HG02678 (cell line): ENCODE measurements at regions not wholly inside any gene's neighbourhood (a gene's known extent, or its start where the extent isn't known, plus 50 kb on each side); places are given as distances from the start of the nearest gene placed in this dataset.
"Not testable (repeated sequence)": the region's sequence is repeated elsewhere in the genome, so short reads cannot be mapped to it uniquely, and the experiment has no call there.

ENCODE experiments used
- ATAC-seq: cut with Tn5 transposase; IDR thresholded peaks from one replicate; pipeline ENCODE4 v1.9.1; 2021; ENCODE audit warnings: mild to moderate bottlenecking, moderate library complexity; ENCODE audit not compliant: unreplicated experiment

DNA sequence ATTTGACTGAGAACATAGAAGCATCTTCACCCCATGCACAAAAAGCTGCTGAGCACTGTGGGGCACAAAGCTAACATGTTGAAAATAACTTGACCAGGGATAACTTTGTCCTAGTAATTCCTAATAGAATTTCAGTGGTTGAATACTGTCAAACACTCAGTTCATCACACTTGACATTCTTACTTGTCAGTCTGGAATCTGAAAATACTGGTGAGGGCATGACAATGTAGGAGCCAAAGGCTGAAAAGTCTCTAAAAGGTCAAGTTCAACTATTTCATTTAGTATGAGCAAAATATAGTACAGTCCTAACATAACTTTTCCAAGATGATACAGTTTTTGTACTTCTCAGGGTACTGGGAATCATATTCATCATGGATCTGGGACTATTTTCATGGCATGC is 504.4 kb upstream of the LMO3 start:
- no peak for ATAC-seq

DNA sequence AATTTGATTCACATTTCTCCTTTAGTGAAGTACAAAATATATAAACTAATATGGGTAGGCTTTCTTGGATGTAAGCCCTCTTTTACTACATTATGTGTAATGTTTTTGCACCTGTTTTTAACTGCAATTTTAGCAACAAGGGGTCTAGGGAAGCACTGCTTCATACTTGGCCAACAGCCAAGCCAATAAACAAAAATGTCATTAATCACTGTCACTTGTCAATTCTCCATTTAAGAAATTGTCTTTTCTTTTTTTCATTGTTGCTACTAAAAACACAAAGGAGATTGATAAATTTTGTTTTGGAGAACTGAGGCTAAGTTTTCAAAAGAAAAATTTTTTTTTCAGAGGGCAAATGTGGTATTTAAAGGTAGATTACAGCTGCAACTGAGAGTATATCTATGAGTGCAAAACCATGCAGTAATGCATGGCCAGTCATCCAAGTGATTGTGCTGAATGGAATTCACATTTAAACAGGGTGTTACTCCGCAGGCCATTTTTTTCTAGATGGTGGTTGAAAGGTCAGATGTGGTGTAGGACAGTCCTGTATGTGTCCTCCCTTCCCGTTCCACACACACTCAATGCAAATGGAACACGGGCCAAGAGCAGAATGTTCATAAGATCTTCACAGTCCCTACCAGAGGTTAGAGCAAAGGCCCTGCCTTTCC is 503.0 kb upstream of the LMO3 start:
- no peak for ATAC-seq

DNA sequence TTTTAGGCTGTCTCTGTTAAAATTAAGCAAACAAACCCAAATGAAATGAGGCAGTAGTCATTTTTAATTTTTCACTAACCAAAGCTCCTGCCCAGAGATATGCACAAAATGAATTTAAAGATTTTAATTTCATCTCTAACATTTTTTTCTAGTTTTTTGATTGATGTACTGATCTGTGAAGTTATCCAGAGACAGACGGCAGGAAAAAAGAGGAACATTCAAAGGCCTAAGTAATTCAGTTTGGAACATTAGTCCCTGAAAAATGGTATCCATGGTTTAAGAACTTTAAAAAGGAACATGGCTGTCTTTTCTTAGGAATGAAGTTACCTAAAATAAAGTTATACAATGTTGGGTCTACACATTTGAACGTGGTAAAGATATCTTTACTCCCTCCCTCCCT is 498.8 kb upstream of the LMO3 start:
- no peak for ATAC-seq

DNA sequence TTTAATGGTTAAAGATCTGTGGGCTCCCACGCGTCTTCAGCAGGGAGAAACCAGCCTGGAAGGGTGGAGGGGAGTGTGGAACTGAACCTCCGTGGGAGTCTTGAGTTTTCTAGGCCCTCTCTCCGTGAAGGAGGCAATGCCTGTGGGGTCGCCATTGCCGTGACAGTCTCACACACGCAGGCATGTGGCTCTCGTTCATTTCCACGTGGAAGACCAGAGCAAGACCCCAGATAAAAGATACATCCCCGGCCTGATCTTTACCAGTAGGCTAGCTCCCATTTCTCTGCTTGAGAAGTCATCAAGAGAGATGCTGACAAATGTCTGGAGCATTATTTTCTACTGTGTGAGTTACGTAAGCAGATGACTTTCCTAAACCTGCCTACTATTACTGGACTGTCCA is 491.7 kb upstream of the LMO3 start:
- no peak for ATAC-seq

DNA sequence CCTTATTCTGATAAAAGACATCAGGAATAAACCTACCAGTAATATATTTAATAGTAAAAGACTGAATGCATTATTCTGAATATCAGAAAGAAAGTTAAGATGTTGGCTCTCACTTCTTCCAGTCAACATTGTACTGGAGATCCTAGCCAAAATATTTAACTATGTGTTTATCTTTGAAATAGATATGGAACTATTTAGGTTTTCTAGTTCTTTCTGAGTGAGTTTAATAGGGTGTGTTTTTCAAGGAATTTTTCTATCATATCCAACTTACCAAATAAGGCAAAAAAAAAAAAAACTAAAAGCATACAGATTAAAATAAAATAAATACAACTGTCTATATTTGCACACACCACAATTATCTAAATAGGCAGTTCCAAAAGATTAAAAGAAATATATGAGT is 478.9 kb upstream of the LMO3 start:
- ATAC-seq = no peak

DNA sequence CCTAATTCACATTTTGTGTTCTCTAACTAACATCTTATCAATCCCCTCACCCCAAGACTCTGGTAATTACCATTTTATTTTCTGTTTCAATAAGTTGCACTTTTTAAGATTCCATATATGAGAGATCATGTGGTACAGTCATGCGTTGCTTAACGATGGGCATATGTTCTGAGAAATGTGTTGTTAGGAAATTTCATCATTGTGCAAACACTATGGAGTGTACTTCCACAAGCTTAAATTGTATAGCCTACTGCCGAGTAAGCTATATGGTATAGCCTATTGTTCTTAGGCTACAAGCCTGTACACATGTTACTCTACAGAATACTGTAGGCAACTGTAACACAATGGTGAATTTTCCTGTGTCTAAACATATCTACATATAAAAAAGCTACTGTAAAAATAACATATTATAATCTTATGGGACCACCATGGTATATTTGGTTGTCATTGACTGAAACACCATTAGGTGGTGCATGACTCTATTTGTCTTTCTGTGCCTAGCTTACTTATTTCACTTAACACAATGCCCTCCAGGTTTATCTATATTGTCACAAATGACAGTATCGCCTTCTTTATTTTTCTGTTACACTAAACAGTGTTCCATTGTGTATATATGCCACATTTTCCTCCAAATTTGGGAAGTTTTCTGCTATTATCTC is 473.4 kb upstream of the LMO3 start:
- ATAC-seq = no peak

DNA sequence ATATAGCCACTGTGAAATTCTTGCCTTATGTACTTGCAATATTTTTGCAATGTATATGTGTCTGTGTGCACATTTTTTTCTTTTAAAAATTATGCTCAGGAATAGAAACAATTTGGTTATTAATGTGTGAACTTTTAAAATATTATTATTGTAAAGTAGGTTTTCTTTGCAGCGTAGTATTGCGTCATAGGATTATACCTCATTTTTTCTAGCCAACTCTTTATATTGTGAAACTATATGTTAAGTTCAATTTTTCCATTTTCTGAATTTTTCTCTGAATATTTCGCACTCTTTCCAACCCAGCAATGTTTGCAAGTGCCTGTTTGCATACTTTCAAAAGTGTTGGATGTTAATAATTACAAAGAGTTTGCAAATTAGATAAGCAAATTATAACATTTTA is 471.6 kb upstream of the LMO3 start:
- ATAC-seq = no peak

DNA sequence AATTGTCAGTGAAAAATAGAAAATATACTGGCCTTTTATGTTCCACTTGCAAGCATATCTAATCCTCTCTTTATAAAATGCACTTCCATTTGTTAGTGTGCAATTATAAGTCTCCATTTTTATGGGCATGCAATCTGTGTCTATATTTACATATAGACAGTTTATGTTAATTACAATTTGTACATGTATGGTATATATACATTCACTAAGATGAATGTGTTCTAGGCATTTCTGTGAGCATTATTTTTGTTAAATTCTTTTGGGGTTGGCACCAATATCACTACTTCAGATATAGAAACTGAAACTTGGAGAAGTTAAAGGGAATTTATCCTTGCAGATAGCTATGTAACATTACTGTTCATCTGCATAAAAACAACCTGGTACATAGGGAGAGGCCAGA is 470.8 kb upstream of the LMO3 start:
- no peak for ATAC-seq

DNA sequence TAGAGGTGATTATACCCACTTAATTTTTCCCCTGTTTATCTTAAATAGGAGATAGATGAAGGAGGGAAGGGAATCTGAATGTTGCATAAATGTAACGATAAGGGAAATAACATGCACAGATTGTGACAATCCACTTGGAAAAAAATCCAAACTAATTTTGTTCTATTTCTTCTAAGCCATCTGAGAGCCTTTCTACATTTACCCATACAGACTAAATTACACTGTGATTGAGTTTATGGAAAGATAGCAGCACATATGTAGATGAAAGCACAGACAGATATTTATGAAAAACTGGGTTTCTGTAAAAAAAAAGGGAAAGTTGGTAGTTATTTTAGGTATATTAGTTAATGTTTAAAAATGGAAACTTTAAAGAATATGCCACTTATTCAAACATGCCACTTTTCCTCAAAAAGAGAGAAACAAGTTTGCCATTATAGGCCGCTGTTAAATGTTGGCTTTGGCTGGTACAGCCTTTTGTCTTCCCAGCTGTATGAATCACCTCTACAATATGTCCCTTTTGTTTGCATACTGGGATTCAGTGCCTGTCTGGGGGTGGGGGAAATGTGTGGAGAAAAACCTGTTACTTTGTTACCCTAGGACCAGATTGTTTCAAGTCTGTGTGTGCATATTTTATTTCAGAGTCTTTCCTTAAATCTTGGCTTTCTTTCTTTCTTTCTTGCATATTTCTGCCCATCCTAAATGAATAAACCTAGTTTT is 470.2 kb upstream of the LMO3 start:
- ATAC-seq = no peak

DNA sequence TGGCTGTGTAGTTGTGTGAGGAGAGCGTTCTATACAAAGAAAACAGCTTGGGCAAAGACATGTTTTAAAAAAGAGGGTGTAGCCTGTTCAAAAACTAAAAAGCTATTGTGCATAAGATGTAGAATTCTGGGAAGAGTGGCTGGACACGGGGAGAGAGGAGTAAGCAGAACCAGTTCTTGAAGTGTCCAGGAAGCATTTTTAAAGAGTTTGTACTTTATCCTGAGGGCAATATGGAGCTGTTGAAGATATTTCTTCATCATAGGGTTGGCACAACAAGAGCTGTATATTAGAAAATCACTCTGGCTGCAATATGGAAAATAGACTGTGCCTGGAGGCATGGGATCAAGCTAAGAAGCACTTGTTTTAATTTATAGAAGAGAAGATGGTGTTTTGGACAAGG is 458.9 kb upstream of the LMO3 start:
- no peak for ATAC-seq

DNA sequence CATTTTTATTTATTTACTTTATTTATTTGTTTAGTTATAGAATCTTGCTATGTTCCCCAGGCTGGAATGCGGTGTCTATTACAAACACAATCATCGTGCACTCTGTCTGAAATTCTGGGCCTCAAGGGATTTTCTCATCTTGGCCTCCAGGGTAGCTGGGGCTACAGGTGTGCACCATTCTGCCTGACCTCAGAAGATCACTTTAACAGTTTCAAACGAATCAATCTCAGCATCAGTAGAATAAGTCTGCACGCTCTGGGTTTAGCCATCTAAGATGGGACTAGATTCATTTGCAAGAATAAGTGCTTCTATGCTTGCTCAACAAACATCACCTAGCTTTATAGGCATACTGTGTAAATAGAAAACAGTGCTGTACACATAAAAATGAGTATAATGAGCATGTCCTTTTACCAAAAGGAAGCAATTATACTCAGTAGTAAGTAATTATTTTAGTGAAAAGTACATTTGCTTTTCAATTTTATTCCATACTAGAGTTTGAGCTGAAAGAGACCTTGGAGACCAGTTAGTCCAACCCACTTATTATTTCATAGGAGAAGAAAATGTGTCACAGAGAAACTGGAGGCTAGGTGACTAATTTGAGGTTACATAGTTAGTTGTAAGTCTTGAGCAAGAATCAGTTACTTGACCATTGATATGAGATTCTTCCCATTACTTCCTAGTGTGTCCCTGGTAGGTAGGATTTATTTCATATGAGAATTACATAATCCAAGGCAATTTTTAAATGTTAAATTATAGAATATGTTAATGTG is 456.5 kb upstream of the LMO3 start:
- no peak for ATAC-seq

DNA sequence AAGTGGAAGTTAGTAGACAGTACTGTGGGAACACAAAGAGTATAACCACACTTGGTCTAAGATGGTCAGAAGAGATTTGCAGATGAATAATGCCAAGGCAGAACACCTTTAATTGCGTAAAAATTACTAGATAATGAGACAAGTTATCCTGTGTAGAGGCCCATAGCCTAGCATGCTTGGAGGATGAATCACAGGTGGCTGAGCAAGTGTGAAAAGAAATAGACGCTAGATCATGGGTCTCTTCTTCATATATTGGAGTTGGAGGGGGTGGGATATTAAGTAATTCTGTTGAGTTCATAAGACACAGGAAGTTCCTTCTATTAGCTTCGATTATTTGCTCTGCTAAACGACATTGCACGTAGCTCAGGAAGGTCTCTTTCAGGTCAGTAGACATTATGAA is 454.3 kb upstream of the LMO3 start:
- no peak for ATAC-seq

DNA sequence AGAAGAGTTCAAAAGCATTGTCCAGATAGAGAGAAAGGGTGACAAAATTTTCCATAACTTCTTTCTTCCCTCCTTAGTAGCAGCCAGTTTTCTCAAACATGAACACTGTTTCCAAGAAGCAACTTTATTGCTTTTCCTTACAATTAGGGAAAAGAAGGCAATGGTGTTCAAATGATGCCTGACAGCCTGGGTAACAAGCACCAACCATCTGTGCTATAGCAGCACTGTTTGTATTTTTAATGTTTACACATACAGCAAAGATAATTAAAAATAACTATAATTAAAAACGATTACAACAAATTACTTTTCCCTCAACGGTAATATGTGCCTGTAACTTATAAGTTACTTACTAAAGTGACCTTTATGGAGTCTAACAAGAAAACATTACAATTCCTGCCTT is 450.6 kb upstream of the LMO3 start:
- no peak for ATAC-seq

DNA sequence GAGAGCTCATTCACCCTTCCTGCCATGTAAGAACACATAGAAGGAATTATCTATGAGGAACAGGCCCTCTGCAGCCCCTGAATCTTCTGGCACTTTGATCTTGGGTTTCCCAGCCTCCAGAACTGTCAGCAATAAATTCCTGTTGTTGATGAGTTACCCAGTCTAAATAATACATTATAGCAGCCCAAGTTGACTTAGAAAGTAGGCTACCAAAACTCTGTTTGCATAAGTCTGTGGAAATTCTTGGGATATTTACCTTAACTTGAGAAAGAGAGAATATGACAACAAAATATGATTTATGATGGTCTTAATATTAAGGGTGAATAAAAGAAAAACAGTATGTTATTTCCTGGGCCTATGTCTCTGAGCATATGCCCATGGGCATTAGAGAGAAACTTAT is 433.0 kb upstream of the LMO3 start:
- no peak for ATAC-seq

DNA sequence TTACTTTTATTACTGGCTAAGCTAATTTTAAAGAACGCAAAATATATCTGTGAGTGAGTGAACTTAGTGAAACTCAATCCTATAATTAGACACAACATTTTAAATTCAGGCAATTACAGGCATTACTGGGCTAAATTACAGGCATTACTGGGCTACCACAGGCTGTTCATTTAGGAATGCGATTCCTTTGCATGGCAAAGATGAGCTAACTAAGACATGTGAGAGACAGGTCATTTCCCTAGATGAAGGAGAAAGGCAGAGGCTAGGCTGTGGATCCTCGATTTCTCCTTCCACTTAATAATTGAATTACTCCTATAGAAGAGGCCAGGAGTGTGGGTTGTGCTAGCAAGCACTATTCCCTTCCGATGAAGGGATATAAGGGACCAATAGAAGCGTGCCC is 429.4 kb upstream of the LMO3 start:
- no peak for ATAC-seq

DNA sequence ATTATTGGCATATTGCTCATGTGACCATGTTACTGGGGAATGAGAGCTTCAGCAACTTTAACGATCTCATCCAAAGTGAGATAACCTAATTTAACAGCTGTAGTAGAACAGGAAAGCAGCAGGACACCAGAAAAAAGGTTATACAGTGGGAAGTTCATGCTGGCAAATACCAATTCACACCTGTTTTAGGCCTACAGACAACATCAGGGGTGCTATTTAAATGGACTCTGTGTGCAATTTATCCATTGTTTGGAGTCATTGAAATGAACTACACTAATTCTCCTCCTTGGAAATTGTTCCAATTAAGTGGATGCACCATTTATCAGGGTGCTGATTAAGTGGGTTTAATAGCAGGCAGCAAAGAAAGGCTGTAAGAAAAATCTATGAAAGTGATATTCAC is 424.4 kb upstream of the LMO3 start:
- no peak for ATAC-seq

DNA sequence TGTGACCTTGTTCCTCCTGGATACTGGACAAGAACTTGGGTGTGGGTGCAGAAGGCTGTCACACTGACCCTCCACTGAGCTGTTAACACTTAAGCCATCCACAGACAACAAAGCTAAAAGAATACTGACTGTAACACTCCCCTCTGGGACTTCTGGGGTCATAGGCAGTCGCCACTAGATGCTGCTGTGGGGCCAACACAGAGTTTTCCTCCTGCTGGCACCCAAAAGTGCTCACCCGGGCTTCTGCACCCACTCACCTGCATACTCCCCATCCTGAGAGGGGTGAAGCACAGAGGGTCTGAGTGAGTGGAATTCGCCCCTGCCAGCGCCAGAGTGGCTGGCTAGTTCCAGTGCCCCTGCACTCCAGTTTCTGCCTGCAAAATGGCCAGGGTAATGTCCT is 422.4 kb upstream of the LMO3 start:
- no peak for ATAC-seq

DNA sequence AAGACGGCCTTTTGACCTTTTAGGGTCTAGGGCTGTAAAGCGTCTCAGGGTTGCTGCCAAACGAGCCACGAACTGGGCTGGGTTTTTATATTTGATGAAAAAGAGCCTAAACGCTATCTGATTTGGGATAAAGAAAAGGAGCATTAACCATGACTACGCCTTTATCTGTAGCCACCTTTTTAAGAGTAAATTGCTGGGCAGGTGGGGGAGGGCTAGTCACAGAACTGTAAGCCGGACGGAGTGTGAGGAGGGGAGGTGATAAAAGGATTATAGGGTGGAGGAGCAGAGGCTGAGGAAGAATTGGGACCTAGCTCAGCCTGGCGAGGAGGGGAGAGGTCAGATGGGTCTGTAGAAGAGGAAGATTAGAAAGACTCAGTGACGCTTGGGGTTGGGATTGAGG is 419.5 kb upstream of the LMO3 start:
- ATAC-seq = not testable (repeated sequence)

DNA sequence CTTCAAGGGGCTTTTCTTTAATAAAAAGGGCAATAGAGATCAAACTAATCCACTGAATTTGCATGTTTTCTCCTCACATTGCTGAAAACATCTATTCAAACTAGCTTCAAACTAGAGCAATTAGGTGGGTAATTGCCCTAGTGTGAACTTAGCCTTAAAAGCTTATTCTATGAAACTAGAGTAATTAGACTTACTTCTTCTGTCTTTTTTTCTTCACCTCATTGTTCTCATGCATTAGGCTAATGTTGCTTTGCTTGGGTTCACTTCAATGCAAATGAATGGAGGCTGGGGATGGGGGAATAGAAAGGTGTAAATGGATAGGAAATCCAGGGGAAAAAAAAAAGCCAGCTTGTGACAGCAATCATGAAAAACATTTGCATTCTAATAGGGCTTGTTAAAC is 414.8 kb upstream of the LMO3 start:
- no peak for ATAC-seq

DNA sequence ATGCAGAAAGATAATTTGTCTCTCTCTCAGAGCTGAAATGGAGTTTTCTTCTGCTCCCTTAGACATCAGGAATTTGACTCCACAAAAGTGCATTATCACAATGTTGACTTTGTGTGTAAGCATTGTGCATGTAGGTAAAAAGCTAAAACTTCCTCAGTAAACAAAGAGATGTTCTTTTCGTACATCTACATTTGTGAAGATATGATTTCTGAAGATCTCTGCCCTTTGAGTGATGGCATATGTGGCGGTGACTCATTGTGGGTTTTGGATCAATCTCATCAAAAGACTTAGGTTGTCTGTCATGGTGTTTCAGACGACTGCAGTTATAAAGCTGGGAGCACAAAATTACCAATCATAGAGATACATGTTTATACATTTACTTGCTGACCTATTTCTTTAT is 411.4 kb upstream of the LMO3 start:
- ATAC-seq = no peak

DNA sequence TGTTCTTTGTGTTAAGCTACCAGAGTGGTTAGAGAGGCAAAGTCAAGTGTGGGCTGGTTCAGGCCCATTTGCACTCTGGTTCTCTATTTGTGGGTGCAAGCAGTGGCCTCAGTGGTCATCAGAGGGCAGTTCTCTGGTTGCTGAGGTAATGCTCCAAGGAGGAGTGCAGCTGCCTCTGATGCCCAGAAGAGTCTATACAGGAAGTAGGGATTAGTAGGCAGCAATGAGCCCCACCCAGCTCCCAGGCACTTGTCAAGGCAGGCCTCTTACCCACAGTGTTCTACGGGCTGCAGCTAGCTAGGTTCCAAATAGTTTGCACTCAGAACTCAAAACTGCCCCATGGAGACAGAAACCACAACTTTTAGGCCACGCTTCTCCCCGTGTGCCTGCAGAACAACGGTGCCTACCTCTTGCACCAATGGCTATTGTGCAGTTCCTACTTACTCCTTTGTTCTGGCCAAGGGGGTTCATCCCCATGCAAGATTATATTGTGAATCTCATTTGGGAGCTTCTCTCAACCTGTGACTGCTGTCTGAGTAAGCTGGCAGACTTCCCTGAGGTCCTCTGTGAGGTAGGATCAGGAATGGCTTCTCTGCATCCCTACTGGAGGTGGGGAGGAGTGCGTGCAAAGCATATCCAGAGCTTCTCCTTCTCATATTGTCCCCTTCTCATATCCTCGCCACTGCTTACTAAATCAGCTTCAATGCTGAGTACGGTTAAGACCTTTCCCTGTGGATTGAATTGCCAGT is 410.3 kb upstream of the LMO3 start:
- no peak for ATAC-seq
